ENCODE measurements at regions not wholly inside any gene's neighbourhood (a gene's known extent, or its start where the extent isn't known, plus 50 kb on each side); places are given as distances from the start of the nearest gene placed in this dataset.

GRCh38 chr3:177545964-177546363, 348.7 kb upstream of the TBL1XR1 start:
- TF ChIP-seq AHDC1 (CRISPR knock-in tag; IDR thresholded peaks at IDR 0.05; ENCODE audit: borderline replicate concordance) (no peak), ZNF740 (CRISPR knock-in tag; IDR thresholded peaks at IDR 0.05) (no peak), POLR2A (IDR thresholded peaks at IDR 0.05; ENCODE audit: insufficient read depth in 1 of 2, low read depth in 2 of 2, low read length in 2 of 2) (no peak), JUND (CRISPR knock-in tag; IDR thresholded peaks at IDR 0.05) (no peak), GABPA (IDR thresholded peaks at IDR 0.05; ENCODE audit: low read depth, low read length) (no peak), GABPA (CRISPR knock-in tag; IDR thresholded peaks at IDR 0.05; ENCODE audit: low read depth) (no peak), TCF12 (IDR thresholded peaks at IDR 0.05) (no peak), TCF12 (CRISPR knock-in tag; IDR thresholded peaks at IDR 0.05) (no peak), KAT7 (CRISPR knock-in tag; IDR thresholded peaks at IDR 0.05; ENCODE audit: borderline replicate concordance) (no peak), KAT8 (CRISPR knock-in tag; IDR thresholded peaks at IDR 0.05) (no peak), DNMT1 (CRISPR knock-in tag; IDR thresholded peaks at IDR 0.05) (no peak), TAF1 (CRISPR knock-in tag; IDR thresholded peaks at IDR 0.05) (no peak), CTCF (CRISPR knock-in tag; IDR thresholded peaks at IDR 0.05) (no peak), ZNF83 (CRISPR knock-in tag; IDR thresholded peaks at IDR 0.05; ENCODE audit: borderline replicate concordance) (no peak)
